Fibroblast of skin of right biceps (primary cell): ENCODE measurements at regions not wholly inside any gene's neighbourhood (a gene's known extent, or its start where the extent isn't known, plus 50 kb on each side); places are given as distances from the start of the nearest gene placed in this dataset.

Source experiments
- DNase-seq: peaks from one replicate; pipeline ENCODE4 v3.0.0-alpha.2; 2013

- no peak for DNase-seq
These were observed 51.0 kb upstream of the RASGEF1B start for GRCh38 chr4:81522711-81523110.

- no peak for DNase-seq
These were observed 50.0 kb upstream of the RASGEF1B start for GRCh38 chr4:81521708-81522107.
